Keratinocyte (primary cell): ENCODE measurements at regions not wholly inside any gene's neighbourhood (a gene's known extent, or its start where the extent isn't known, plus 50 kb on each side); places are given as distances from the start of the nearest gene placed in this dataset.

Source experiments
- CTCF ChIP-seq, 3 experiments: IDR thresholded peaks in 1 of 3; conservative IDR thresholded peaks in 1 of 3; optimal IDR thresholded peaks in 1 of 3; 2 replicates in 2 of 3; 3 replicates in 1 of 3; pipeline versions ENCODE3 to v1.5.1; 2011; ENCODE audit warnings: low read length in 3 of 3, mild to moderate bottlenecking in 3 of 3, moderate library complexity in 2 of 3, control low read depth in 1 of 3, inconsistent platforms in 1 of 3; ENCODE audit not compliant: insufficient read depth in 2 of 3; ENCODE audit errors: extremely low read depth in 1 of 3
- EZH2 ChIP-seq: IDR thresholded peaks from one replicate; pipeline ENCODE4 v1.6.1; 2012; ENCODE audit warnings: inconsistent platforms, mild to moderate bottlenecking, low read length, moderate library complexity

- TF ChIP-seq CTCF (optimal IDR thresholded peaks at IDR 0.05 in 1 of 3, IDR thresholded peaks at IDR 0.05 in 1 of 3, conservative IDR thresholded peaks at IDR 0.05 in 1 of 3; ENCODE audit: extremely low read depth in 1 of 3, insufficient read depth in 2 of 3, low read length in 3 of 3) (no peak), EZH2 (no peak)
These were observed 338.9 kb upstream of the DCC start for GRCh38 chr18:52001106-52001505.
